GM21367 (cell line): ENCODE measurements at regions not wholly inside any gene's neighbourhood (a gene's known extent, or its start where the extent isn't known, plus 50 kb on each side); places are given as distances from the start of the nearest gene placed in this dataset.

Experiments used
- ATAC-seq: cut with Tn5 transposase; IDR thresholded peaks from one replicate; pipeline ENCODE4 v1.9.1; 2021; ENCODE audit not compliant: unreplicated experiment

DNA sequence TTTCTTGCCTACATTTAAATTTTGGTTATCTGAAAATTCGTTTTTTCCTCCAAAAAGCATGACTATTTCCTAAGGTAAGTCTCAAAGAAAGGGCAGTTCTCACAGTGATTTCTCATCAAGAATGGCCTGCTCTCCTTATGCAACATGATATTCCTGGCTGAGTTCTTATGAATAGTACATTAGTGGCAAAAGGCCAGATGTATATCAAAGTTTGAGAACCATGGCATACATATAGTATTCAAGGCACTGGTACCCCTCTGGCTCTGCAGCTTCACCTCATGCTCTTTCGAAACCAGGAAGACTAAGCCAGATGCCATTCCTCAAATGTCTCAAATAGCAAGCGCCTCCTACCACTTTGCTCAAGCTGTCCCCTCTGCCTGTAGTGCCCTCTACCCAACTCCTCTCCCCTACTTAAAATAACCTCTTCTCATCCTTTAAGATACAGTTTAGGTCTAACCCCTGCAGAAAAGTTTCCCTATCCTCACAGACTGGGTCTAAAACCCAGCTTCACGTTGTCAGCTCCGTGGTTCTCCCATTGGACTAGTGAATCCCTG is 280.3 kb downstream of the HACE1 start:
- no peak for ATAC-seq

DNA sequence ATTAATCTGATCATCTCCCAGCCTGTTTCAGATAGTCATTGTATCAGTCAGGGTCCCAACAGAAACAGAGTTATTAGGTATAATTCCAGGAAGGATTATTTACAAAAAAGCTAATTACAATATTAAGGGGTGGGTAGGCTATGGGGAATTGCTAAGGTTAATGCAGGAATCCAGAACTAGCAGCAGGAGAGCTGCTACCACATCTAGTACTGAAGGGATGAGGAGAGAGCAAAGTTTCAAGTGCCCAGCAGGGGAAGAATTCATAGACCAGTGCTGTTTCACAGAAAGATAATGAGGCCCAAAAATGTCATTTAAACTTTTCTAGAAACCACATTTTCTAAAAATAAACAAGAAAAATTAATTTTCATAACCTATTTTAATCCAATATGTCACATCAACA is 284.2 kb downstream of the HACE1 start:
- ATAC-seq: no peak

DNA sequence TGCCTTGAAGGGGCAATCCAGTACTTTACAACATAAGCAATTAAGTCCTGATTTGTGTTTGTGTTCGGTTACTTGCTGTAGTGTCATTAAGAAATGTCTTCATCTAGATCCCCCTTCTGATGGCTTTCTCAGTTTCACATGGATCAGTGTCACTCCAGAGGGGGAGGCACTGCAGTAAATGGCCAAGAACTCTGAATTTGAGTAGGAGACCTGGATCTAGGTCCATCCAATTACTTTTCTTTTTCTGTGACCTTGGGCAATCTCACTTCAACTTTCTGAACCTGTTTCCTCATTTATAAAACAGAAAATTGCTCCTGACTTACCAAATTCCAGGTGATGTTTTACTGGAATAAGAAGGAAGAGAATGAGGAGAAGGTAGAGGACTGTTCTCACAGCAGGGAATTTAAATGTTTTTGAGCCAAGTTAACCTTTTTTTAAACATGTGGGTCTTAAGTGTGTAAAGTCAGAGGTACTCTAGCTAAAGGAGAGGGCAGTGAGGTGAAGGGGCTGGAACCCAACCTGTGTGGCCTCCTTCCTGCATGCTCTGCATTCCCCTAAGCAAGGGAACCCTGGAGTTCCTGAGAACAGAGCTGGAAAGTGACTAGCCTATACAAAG is 285.5 kb downstream of the HACE1 start:
- ATAC-seq: no peak

DNA sequence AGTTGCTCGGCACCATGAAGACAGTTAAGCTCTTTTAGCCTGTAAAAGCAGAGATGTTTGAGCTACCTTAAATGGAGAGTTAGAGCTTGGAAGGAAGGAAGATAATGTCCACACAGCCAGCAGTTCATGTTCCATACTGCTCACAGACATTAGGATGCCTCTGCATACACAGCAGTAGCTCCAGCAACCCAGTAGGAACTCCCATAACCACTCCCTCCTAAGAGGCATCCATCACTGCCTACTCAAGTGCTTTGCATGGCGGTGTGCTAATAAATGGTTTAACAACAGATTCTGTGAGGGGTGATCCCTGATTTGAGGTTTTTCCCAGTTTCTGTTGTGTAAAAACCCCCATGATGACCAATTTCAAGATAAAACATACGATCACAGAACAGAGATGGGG is 286.4 kb downstream of the HACE1 start:
- no peak for ATAC-seq

DNA sequence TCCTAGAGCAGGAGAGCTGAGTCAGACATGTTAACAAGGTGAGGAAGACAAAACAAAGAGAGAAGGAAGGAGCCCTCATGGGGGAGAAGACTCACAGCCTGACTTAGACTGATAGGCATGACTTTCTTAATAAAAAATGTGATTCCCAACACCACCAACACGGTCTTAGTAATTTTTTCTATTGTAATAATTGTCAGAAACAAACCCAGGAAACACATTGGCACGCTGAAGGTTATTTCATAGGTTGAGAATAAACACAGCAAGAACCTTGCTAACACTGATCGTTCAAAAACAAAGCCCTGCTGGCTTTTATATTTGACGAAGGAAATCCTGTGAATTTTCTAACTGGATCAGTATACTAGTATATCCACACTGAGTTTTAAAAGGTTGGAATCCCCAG is 286.8 kb downstream of the HACE1 start:
- no peak for ATAC-seq

DNA sequence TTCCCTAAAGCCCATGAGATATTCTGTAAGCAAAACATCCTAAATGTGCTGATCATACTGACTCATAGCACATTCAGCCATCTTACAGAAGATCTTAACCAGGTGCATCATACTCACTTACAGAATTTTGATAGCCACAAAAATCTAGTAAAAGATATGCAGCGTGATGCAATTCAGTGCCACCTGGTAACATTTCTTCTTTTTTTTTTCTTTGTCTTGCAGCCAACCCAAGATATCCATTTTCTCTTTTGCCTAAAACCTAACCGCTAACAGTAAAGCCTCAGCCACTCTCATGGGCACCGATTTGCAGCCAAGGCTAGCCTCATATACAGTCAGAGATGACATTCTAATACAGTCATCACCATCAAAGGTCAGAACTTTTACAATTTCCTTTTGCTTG is 293.3 kb downstream of the HACE1 start:
- ATAC-seq: no peak

DNA sequence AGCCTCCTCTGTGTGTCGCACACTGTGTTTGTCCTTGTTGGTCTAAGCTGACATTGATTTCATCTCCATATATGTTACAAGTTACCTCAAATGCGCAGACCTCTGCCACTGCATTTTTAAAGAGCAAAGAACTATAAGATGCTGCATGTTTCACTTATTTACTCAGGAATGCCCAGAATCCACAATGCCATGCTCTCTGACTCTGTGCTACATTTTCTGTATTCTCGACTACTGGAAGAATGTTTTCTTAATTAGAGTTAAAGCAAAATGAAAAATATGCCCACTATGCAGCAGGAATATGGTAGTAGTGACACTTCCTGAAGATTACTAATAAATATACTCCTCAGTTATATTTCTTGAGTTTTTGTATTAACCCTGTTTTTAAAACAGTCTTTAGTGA is 296.4 kb downstream of the HACE1 start:
- ATAC-seq: no peak

DNA sequence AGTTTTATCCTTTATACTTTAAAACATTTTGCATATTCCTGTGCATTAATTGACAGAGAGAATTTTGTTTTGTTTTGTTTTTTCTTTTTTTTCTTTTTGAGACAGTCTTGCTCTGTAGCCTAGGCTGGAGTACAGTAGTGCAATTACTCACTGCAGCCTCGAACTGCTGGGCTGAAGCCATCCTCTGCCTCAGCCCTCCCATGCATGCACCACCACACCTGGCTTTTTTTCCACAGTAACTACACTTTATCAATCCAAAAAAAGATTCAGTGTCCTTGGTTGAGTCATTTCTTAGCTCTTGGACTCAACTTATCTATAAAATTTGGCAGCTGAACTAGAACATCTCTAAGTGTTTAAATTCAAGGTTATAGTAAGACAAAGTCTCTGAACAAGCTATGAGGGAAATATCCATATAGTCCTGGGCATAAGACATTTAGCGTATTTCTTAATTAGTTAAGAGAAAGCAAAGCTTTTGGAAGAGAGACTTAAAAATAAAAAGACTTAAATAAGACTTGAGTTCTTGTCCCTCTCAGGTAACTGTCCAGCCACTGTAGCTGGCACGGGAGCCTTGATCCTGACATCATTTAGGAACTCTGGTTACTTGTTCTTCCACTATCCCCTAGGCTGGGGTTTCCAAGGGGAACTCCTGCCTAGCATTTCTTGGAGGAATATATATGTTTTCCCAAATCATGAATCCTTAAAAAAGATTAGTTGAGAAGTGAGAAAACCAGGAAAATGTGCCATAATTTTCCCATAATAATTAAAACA is 300.1 kb downstream of the HACE1 start:
- no peak for ATAC-seq

DNA sequence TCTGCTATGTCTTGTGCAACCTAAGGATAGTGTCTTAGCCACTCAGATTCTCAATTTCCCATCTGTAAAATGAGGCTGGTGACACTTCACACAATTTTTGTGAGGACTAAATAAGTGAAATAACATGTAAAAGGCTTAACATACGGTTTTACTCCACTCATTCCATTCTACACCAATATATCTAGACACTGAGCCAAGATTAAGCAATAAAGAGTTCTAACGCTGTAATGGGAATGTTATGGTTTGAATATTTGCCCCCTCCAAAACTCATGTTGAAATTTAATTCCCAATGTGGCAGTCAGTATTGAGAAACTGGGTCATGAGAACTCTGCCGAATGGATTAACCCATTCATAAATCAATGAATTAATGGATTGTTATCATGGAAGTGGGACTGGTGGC is 301.0 kb downstream of the HACE1 start:
- no peak for ATAC-seq

DNA sequence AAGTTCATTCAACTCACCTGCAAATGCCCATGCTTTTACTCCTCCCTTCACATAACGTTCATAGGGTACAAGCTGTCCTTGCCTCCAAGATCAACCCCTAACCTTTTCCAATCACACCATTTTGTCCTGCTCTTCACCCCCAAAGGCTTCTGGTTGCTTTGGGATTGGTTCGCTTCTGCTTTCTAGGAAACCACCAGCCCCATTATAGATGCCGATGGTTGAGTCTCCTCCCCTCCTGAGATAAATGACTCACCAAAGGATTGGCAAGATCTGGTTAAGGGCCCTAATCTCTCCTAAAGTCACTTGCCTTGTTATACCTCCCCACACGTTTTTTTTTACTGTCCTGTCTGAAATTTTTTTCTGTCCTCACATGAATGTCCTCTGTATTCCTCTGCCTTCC is 311.4 kb downstream of the HACE1 start:
- no peak for ATAC-seq

DNA sequence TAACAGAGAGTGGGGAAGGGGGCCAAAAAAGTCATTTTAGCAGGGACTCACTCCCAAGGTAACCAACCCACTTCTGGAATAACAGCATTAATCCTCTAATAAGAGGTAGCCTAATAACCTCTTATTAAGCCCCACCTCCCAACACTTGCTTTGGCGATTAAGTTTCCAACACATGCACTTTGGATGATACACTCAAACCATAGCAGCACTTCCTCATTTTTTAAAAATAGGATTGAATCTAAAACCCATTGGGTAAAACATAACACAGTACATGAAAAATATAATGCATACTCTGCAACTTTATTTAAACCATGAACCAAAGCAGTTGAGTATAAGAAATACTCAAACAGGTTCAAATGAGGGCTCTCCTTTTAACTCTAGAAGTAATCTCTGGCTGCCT is 318.3 kb downstream of the HACE1 start:
- no peak for ATAC-seq

DNA sequence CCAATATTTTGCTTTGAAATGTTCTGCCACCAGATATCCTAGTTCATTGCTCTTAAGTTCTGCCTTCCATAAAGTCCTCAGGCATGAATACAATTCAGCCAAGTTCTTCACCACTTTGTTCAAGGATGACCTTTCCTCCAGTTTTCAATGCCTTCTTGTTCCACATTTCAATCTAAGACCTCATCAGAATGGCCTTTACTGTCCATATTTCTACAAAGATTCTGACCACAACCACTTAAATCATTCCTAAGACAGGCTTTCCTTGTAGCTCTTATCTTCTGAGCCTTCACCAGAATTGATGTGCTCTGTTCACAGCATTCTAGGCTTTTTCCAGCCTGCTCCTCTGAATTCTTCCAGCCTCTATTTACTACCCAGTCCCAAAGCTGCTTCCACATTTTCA is 319.0 kb downstream of the HACE1 start:
- no peak for ATAC-seq

DNA sequence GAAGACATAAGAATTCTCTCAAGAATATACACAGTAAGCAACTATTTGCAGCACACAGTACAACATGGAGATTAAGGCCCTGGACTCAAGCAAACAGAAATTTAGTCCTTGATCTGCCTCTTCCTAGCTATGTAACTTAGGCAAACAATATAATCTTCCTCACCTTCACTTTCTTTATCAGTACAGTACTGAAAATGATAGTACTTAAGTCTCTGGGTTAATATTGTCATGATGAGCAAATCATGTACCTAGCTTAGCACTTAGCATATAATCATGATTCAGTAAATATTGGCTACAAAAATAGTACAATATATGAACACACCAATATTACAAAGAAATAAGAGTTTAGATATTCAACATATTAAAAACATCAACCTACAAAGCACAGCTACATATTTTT is 320.5 kb downstream of the HACE1 start:
- ATAC-seq: no peak

DNA sequence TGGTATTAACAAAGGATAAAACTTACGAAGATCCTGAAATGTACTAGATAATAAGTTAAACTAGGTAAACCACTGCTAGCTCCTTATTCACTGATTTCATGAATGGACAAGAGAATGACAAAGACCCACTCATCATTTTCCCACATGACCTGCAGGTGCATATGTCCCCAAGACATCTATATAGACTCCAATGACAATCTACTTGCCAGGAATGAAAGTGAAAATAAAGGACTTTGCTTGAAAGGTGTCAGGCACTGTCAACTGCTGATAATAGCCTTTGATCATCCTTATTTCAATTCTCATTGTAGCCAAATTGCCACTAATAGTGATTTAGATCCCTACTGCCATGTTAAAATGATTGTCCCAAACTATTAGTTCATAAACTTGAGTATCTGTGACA is 321.8 kb downstream of the HACE1 start:
- no peak for ATAC-seq

DNA sequence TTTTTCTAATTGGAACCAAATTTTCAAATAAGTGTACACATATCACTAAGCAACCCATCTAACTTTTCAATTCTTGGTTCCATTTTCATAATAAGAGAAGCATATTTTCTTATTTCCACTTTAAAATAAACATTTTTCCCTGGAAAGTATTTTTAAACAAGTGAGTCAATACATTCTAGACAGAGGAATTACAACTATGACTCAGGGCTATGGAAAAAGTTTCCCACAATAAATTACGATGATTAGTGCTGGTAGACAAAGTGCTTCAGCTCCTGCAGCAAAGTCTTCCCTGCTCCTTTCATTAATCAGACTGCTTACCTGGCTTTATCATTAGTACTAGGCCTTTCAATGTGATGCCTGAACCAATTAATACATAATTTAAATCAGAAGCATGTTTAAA is 322.5 kb downstream of the HACE1 start:
- no peak for ATAC-seq

DNA sequence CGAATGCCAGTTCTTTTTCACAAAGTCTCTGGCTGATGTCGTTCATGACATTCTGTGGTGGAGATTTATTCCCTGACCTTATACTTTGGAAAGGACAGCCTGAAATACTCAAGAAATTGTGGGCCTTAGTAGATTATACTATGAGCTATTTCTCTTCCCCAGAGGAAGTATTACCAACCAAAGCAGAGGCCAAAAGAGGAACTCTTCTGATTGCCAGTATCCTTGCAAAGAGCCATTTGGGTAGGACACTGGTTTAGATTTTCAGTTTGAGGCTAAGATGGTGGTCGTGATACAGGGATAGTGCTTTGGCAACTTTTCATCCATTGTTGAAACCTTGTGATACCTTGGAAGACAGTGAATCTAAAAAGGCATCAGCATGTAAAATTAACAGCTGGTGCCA is 327.3 kb downstream of the HACE1 start:
- no peak for ATAC-seq

DNA sequence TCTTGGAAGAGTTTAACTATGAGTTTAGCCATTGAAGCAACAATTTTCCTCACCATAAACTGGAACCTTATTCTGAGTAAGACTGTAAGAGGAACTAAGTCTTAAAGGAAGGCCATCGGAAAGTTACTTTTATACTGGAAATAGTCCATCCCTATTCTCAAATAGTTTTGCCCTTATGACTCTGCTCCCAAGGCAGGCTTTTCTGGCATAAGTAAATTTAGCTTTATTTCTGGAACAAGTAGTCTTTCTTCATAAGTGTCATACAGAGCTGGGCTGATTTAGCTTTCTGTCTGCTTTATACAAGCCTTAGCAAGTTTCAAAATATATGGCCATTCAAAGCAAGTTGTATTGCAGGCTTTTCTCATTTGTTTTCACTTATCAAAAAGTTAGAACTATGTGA is 328.1 kb downstream of the HACE1 start:
- no peak for ATAC-seq

DNA sequence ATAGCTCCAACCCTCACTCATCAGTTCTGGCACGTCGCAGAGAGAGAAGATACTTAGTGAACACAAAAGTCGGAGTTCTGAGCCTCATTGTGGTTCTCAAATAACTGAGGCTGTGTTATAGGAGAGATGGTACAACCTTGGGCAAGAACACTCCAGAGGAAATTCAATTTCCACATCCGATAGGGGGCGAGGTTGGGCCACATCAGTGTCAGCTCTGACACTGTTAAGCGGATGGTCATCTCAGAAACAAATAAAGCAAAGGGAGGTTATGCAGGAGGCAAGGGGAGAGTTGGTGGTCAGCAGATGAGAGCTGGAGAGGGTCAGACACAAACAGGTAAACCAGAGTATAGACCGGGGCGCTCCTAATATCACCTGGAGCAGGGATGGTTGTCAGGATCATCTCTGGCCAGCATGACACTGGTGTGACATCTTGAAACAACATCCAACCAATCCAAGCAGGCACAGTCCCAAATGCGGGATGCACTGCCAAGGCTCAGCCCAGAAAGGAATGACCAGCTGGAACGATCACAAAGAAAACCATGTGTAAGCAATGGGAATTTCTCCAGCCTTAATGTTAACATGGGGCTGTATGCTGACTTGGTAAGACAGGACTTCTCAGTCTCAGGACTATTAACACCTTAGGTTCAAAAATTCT is 331.8 kb downstream of the HACE1 start:
- ATAC-seq: no peak

DNA sequence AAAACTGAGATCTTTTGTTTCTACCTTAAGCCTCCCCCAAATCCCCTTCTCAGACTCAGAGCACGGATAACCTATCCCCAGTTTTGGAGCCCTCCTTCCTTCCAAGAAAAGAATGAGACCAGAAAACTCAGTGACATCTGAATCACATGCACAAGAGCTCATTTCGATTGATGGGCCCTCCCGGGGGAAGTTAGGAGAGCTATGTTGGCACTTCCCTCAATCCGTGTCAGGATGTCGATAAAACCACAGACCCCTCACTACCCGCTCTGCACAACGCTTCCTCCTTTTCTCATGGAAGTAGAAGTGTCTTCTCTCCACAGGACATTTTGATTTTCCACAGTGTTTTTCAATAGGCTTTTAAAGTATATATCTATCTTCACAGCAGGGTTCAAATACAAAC is 332.4 kb downstream of the HACE1 start:
- ATAC-seq: no peak

DNA sequence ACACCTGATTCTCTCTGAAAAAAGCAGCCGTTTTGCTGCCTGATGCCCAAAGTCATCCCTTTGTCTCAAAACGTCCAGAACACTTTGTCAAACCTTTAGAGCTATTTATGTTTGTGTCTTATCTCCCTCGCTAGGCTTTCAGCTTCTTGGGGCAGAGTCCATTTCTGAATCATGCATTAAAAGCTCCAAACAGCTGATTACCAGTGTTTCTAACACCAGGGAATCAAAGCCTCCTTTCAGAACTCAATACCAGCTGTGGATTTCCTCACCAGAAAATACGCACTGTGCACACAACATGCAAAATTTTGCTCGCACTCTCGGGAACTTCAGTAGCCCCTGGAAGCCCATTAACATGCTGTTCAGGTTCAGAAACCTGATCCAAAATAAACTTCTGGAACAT is 333.3 kb downstream of the HACE1 start:
- ATAC-seq: no peak

DNA sequence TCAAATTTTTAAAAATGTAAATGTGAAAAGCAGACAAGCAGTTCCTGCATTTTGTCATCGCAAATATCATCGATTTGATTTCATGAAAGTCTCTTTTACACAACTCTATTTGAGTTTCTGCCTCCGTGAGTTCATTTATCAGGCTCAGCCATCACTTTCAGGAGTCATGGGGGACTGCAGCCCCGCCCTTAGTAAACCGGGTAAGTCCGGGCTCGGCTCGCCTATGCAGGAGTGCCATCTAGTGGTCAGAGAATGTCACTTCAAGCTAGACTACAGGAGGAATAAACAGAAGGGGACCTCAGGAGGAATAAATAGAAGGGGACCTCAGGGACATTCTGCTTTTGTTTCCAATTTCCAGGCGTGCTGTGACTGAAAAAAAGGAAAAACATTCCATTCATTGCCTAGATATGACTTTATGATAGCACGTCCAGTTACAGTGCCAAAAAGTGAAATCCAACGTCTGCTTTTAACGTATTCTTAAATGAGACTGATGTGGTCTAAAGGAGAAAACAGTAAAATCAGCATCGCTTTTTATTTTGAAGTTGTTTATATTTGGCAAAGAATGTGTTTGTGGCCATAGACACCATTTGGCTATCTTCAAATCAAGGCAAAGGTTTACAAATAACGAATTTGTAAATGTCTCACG is 333.9 kb downstream of the HACE1 start:
- ATAC-seq: peak; percentile 100

DNA sequence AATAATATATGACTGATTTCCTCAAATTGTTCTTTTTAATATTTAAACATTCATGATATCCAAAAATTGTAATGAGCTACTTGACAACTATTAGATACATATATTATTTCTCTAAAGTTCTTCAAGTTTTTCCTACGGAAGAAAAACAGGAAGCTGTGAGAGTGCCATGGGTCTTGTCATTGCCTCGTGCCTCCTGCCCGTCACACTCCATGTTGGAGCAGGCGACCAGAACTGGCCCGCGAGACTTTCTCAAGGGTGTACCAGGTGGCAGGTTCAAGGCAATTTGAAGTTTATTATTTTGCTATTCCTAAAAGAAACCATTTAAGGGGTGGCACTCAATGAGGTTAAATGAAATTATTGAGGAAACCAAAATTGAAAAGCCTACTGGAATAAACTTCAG is 337.2 kb downstream of the HACE1 start:
- no peak for ATAC-seq
